GM12874 (cell line): ENCODE measurements at regions not wholly inside any gene's neighbourhood (a gene's known extent, or its start where the extent isn't known, plus 50 kb on each side); places are given as distances from the start of the nearest gene placed in this dataset.

Experiments used
- CTCF ChIP-seq: IDR thresholded peaks from 2 replicates; pipeline ENCODE4 v1.5.1; 2011; ENCODE audit warnings: low read depth, mild to moderate bottlenecking, control low read depth, low read length, moderate library complexity; ENCODE audit not compliant: insufficient read depth

GRCh38 chr16:87145181-87146176 lies 171.7 kb downstream of the C16orf95 start:
- no peak for TF ChIP-seq CTCF

- TF ChIP-seq CTCF, result no peak
These were observed 170.5 kb downstream of the C16orf95 start for GRCh38 chr16:87146676-87147075.

GRCh38 chr16:87149051-87149450 lies 168.1 kb downstream of the C16orf95 start:
- no peak for TF ChIP-seq CTCF

- no peak for TF ChIP-seq CTCF
These were observed 166.9 kb downstream of the C16orf95 start for GRCh38 chr16:87150262-87150661.

GRCh38 chr16:87150681-87151280 lies 166.4 kb downstream of the C16orf95 start:
- no peak for TF ChIP-seq CTCF

GRCh38 chr16:87152221-87152755 lies 164.9 kb downstream of the C16orf95 start:
- TF ChIP-seq CTCF, result no peak

GRCh38 chr16:87153326-87153725 lies 163.9 kb downstream of the C16orf95 start:
- no peak for TF ChIP-seq CTCF
